AG10803 (cell line): ENCODE measurements at regions not wholly inside any gene's neighbourhood (a gene's known extent, or its start where the extent isn't known, plus 50 kb on each side); places are given as distances from the start of the nearest gene placed in this dataset.
"Not testable (repeated sequence)": the region's sequence is repeated elsewhere in the genome, so short reads cannot be mapped to it uniquely, and the experiment has no call there.

Source experiments
- DNase-seq: peaks from one replicate; pipeline ENCODE4 v3.0.0; 2010; ENCODE audit warnings: low read depth
- H3K4me3 ChIP-seq: 2 replicates; pipeline ENCODE4 v1.5.1; 2011; ENCODE audit warnings: mild to moderate bottlenecking, low read length, control low read depth
- CTCF ChIP-seq: conservative IDR thresholded peaks from 2 replicates; pipeline ENCODE4 v1.5.1; 2011; ENCODE audit warnings: mild to moderate bottlenecking, low read length, control low read depth, inconsistent platforms

- no peak for DNase-seq
- TF ChIP-seq CTCF: no peak
- no peak overlapping the region for H3K4me3 ChIP-seq
These were observed 221.1 kb downstream of the SLC38A4 start for GRCh38 chr12:46604684-46605083.

- TF ChIP-seq CTCF: no peak
- no peak for DNase-seq
- no peak overlapping the region for H3K4me3 ChIP-seq
These were observed 221.9 kb downstream of the SLC38A4 start for GRCh38 chr12:46603776-46604456.

- no peak for DNase-seq
- H3K4me3 ChIP-seq: no peak overlapping the region
- no peak for TF ChIP-seq CTCF
These were observed 223.3 kb downstream of the SLC38A4 start for GRCh38 chr12:46602474-46602873.

GRCh38 chr12:46590991-46591703, 218.6 kb upstream of the SLC38A2 start:
- no peak overlapping the region for H3K4me3 ChIP-seq
- TF ChIP-seq CTCF: no peak
- DNase-seq: no peak

- DNase-seq: peak; percentile 22
- no peak for TF ChIP-seq CTCF
- no peak overlapping the region for H3K4me3 ChIP-seq
These were observed 213.5 kb upstream of the SLC38A2 start for GRCh38 chr12:46585854-46586621.

GRCh38 chr12:46584098-46584497, 211.5 kb upstream of the SLC38A2 start:
- DNase-seq, H3K4me3 ChIP-seq: not testable (repeated sequence)

- H3K4me3 ChIP-seq, DNase-seq: not testable (repeated sequence)
These were observed 209.4 kb upstream of the SLC38A2 start for GRCh38 chr12:46581990-46582389.

- no peak overlapping the region for H3K4me3 ChIP-seq
- DNase-seq: no peak
- TF ChIP-seq CTCF: no peak
These were observed 207.9 kb upstream of the SLC38A2 start for GRCh38 chr12:46580445-46580844.
